22Rv1 (cell line): ENCODE measurements at regions not wholly inside any gene's neighbourhood (a gene's known extent, or its start where the extent isn't known, plus 50 kb on each side); places are given as distances from the start of the nearest gene placed in this dataset.

Experiments used
- ZFX ChIP-seq: fragments of 450-650 bp; IDR thresholded peaks from 2 replicates; pipeline ENCODE4 v1.6.1; 2017; ENCODE audit warnings: antibody characterized with exemption, borderline replicate concordance
- TF ChIP-seq, protein P1 (sequence below): fragments of 450-650 bp; IDR thresholded peaks from 2 replicates; pipeline ENCODE4 v1.5.1; 2017; ENCODE audit warnings: mild to moderate bottlenecking

DNA sequence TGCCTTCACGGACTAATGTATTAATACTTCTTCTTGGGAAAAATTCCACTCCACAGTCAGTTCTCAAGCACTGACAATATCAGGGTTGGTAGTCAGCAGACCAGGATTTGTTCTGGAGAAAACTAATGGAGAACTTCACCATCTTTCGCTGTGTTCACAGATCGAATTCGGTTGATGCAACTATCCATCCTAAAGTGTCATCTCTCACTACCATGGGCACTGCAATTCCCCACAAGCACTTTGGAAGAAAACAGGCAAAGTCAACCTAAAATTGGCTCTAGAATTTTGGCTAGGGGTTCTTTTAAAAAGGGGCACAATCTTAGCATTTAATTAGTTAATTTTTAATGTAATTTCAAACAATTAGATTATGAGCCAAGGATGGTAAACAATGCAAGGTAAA, 164.4 kb downstream of the HGF start:
- TF ChIP-seq, protein P1, sequence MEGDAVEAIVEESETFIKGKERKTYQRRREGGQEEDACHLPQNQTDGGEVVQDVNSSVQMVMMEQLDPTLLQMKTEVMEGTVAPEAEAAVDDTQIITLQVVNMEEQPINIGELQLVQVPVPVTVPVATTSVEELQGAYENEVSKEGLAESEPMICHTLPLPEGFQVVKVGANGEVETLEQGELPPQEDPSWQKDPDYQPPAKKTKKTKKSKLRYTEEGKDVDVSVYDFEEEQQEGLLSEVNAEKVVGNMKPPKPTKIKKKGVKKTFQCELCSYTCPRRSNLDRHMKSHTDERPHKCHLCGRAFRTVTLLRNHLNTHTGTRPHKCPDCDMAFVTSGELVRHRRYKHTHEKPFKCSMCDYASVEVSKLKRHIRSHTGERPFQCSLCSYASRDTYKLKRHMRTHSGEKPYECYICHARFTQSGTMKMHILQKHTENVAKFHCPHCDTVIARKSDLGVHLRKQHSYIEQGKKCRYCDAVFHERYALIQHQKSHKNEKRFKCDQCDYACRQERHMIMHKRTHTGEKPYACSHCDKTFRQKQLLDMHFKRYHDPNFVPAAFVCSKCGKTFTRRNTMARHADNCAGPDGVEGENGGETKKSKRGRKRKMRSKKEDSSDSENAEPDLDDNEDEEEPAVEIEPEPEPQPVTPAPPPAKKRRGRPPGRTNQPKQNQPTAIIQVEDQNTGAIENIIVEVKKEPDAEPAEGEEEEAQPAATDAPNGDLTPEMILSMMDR, result no peak
- TF ChIP-seq ZFX, result no peak
